ENCODE measurements at regions not wholly inside any gene's neighbourhood (a gene's known extent, or its start where the extent isn't known, plus 50 kb on each side); places are given as distances from the start of the nearest gene placed in this dataset.

- POLR2A ChIA-PET, result no interaction called here
- Histone ChIP-seq H4K20me1 (ENCODE audit: control insufficient read depth, insufficient read depth, low read length, poor library complexity, severe bottlenecking) (no peaks in the 10 kb centered on the region), H3K9ac (ENCODE audit: low read length) (no peak overlapping the region), H3K27ac (ENCODE audit: low read length in 2 of 2) (no peak overlapping the region), H3K79me2 (ENCODE audit: control insufficient read depth, insufficient read depth, low read length) (no peaks in the 10 kb centered on the region), H3K36me3 (replicated peaks in 1 of 2; ENCODE audit: control extremely low read depth in 1 of 2, control insufficient read depth in 1 of 2, extremely low read depth in 1 of 2, insufficient read depth in 2 of 2, low read length in 1 of 2) (no peaks in the 10 kb centered on the region), H3K4me1 (ENCODE audit: control insufficient read depth in 2 of 2, insufficient read depth in 2 of 2, low read length in 2 of 2) (no peaks in the 10 kb centered on the region), H3K4me2 (replicated peaks; ENCODE audit: low read depth, low read length, poor library complexity, severe bottlenecking) (no peak overlapping the region), H3K27me3 (replicated peaks in 1 of 4; ENCODE audit: control extremely low read depth in 1 of 4, control insufficient read depth in 3 of 4, insufficient read depth in 4 of 4, low read length in 3 of 4) (no peaks in the 10 kb centered on the region), H3K4me3 (ENCODE audit: control extremely low read depth in 1 of 5, extremely low read depth in 1 of 5, insufficient read depth in 1 of 5, low read depth in 2 of 5, low read length in 4 of 5) (no peak overlapping the region), H2AFZ (ENCODE audit: insufficient read depth, low read depth, low read length, poor library complexity, severe bottlenecking) (no peak overlapping the region), H3K9me3 (ENCODE audit: control extremely low read depth in 1 of 3, control insufficient read depth in 2 of 3, insufficient read depth in 1 of 3, low read length in 2 of 3) (no peaks in the 10 kb centered on the region)
- Mint-ChIP-seq H3K27ac (no peak overlapping the region), H3K4me1 (no peaks in the 10 kb centered on the region), H3K4me3 (no peak overlapping the region), H3K9me3 (ENCODE audit: insufficient read depth) (no peaks in the 10 kb centered on the region), H3K27me3 (no peaks in the 10 kb centered on the region)
- 44% methylated on average over 1 of the region's 4 CpGs for WGBS (ENCODE audit: insufficient coverage)
- DNase-seq (no peak), ATAC-seq (ENCODE audit: low read depth) (no peak)
- TF ChIP-seq CTCF (IDR thresholded peaks at IDR 0.05), result no peak
- TF ChIP-seq EZH2 (IDR thresholded peaks at IDR 0.05; ENCODE audit: borderline replicate concordance, insufficient read depth, low read depth, low read length, poor library complexity, severe bottlenecking), result no peak
- CTCF ChIA-PET, result no interaction called here
- intact Hi-C loops (cut with micrococcal nuclease), result no loop called here
Measured at GRCh38 chr7:145183069-145183468, 347.2 kb upstream of the TPK1 start.

GRCh38 chr7:145175366-145175765 is 339.5 kb upstream of the TPK1 start:
- ATAC-seq (ENCODE audit: low read depth) (no peak), DNase-seq (no peak)
- Histone ChIP-seq H4K20me1 (ENCODE audit: control insufficient read depth, insufficient read depth, low read length, poor library complexity, severe bottlenecking) (no peaks in the 10 kb centered on the region), H3K4me1 (ENCODE audit: control insufficient read depth in 2 of 2, insufficient read depth in 2 of 2, low read length in 2 of 2) (no peaks in the 10 kb centered on the region), H3K9ac (ENCODE audit: low read length) (no peak overlapping the region), H3K27ac (ENCODE audit: low read length in 2 of 2) (no peak overlapping the region), H2AFZ (ENCODE audit: insufficient read depth, low read depth, low read length, poor library complexity, severe bottlenecking) (no peak overlapping the region), H3K9me3 (ENCODE audit: control extremely low read depth in 1 of 3, control insufficient read depth in 2 of 3, insufficient read depth in 1 of 3, low read length in 2 of 3) (no peaks in the 10 kb centered on the region), H3K36me3 (replicated peaks in 1 of 2; ENCODE audit: control extremely low read depth in 1 of 2, control insufficient read depth in 1 of 2, extremely low read depth in 1 of 2, insufficient read depth in 2 of 2, low read length in 1 of 2) (no peaks in the 10 kb centered on the region), H3K27me3 (replicated peaks in 1 of 4; ENCODE audit: control extremely low read depth in 1 of 4, control insufficient read depth in 3 of 4, insufficient read depth in 4 of 4, low read length in 3 of 4) (no peaks in the 10 kb centered on the region), H3K4me3 (ENCODE audit: control extremely low read depth in 1 of 5, extremely low read depth in 1 of 5, insufficient read depth in 1 of 5, low read depth in 2 of 5, low read length in 4 of 5) (no peak overlapping the region), H3K4me2 (replicated peaks; ENCODE audit: low read depth, low read length, poor library complexity, severe bottlenecking) (no peak overlapping the region), H3K79me2 (ENCODE audit: control insufficient read depth, insufficient read depth, low read length) (no peaks in the 10 kb centered on the region)
- Mint-ChIP-seq H3K27me3 (no peaks in the 10 kb centered on the region), H3K4me1 (no peaks in the 10 kb centered on the region), H3K9me3 (ENCODE audit: insufficient read depth) (no peaks in the 10 kb centered on the region), H3K4me3 (no peak overlapping the region), H3K27ac (no peak overlapping the region)
- ChIA-PET POLR2A (no interaction called here), CTCF (no interaction called here)
- TF ChIP-seq EZH2 (IDR thresholded peaks at IDR 0.05; ENCODE audit: borderline replicate concordance, insufficient read depth, low read depth, low read length, poor library complexity, severe bottlenecking) (no peak), CTCF (IDR thresholded peaks at IDR 0.05) (no peak)
- intact Hi-C loops (cut with micrococcal nuclease), result no loop called here
- no CpG with 5 or more reads among the region's 2 CpGs for WGBS (ENCODE audit: insufficient coverage)
